ENCODE measurements at regions not wholly inside any gene's neighbourhood (a gene's known extent, or its start where the extent isn't known, plus 50 kb on each side); places are given as distances from the start of the nearest gene placed in this dataset.
A peak's percentile ranks its signal among the peaks of the same experiment; 100 is the strongest.

DNA sequence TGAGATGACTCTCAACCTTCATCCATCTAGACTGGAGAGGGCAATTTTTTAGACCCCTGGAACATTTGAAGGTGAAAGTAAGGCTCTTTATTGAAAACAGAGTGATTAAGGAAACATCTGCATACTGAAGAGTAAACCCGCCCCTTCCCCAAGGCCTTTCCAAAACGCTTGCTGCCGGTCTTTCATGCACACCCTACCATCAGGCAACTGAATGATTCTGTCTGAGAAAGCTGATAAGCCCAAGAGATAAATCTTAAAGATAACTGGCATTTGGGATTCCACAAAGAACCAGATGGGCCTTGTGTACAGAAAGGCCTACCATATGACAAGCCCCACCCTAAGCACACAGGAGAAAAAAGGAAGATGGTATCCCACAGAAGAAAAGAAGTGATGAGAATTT is 54.4 kb upstream of the PIK3R1 start:
- Histone ChIP-seq H3K36me3 (replicated peaks; ENCODE audit: control insufficient read depth, insufficient read depth, low read length) (no peaks in the 10 kb centered on the region), H3K4me3 (ENCODE audit: insufficient read depth, low read depth, low read length) (no peak overlapping the region), H3K27me3 (ENCODE audit: control insufficient read depth, insufficient read depth, low read length) (no peaks in the 10 kb centered on the region)
- no peak for DNase-seq

DNA sequence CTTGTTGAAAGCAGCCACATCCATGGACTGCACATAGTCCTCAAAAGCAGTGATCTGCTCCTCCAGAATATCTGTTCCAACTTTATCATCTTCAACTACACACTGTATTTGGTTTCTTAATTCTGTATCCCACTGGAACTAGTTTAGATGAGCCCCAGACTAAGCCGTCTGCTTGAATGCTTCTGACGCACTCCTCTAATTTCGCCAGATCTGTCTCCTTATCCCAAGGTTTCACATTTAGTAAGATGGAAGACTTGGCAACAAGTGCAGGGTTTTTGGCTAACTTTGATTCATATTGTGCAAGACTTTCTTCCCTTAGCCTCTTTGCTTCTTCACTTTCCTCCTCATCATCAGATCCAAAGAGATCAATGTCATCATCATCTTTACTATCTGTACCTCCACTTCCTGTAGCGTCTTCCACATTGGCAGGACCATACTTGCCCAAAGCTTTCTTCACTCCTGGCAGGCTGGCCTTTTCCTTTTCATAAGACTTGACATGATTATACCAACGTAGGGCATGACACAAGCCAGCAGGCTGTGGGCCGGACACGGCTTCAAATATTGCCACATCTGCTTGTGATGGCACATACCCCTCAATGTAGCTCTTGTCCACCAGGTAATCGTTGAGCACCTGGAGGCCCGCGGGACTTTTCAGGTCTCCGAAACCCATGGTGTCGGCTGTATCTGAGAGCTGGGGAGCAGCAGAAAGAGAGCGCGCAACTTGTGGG is 56.2 kb upstream of the PIK3R1 start:
- Histone ChIP-seq H3K36me3 (replicated peaks; ENCODE audit: control insufficient read depth, insufficient read depth, low read length) (no peaks in the 10 kb centered on the region), H3K27me3 (ENCODE audit: control insufficient read depth, insufficient read depth, low read length) (no peaks in the 10 kb centered on the region), H3K4me3 (ENCODE audit: insufficient read depth, low read depth, low read length) (no peak overlapping the region)
- no peak for DNase-seq

- H3K4me3 ChIP-seq (ENCODE audit: insufficient read depth, low read depth, low read length) = no peak overlapping the region
- H3K27me3 ChIP-seq (ENCODE audit: control insufficient read depth, insufficient read depth, low read length) = no peaks in the 10 kb centered on the region
- no peak for DNase-seq
- no peaks in the 10 kb centered on the region for H3K36me3 ChIP-seq (replicated peaks; ENCODE audit: control insufficient read depth, insufficient read depth, low read length)
Observed at GRCh38 chr5:68155940-68156339, 59.6 kb upstream of the PIK3R1 start.

GRCh38 chr5:68154119-68154857 is 61.3 kb upstream of the PIK3R1 start:
- Histone ChIP-seq H3K36me3 (replicated peaks; ENCODE audit: control insufficient read depth, insufficient read depth, low read length) (no peaks in the 10 kb centered on the region), H3K27me3 (ENCODE audit: control insufficient read depth, insufficient read depth, low read length) (no peaks in the 10 kb centered on the region), H3K4me3 (ENCODE audit: insufficient read depth, low read depth, low read length) (no peak overlapping the region)
- no peak for DNase-seq

- Histone ChIP-seq H3K36me3 (replicated peaks; ENCODE audit: control insufficient read depth, insufficient read depth, low read length) (no peaks in the 10 kb centered on the region), H3K27me3 (ENCODE audit: control insufficient read depth, insufficient read depth, low read length) (no peaks in the 10 kb centered on the region), H3K4me3 (ENCODE audit: insufficient read depth, low read depth, low read length) (no peak overlapping the region)
- DNase-seq = no peak
Observed at GRCh38 chr5:68151812-68152211, 63.7 kb upstream of the PIK3R1 start.

DNA sequence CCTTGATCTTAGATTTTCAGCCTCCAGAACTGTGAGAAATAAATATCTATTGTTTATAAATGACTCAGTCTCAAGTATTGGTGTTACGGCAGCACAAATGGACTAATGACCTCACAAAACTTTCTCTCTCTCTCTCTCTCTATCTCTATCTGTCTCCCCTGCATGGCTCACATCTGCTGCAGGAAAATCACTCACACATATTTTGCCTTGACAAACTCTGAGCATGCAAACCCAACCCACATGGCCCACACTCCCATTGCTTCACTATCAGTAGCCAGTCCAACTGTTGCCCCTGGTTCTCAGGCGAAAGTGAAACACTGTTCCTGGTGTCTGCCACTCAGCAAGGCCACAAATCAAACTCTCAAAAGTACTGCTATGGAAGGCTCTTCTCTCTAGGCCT is 66.4 kb upstream of the PIK3R1 start:
- H3K27me3 ChIP-seq (ENCODE audit: control insufficient read depth, insufficient read depth, low read length) = no peaks in the 10 kb centered on the region
- no peak for DNase-seq
- no peak overlapping the region for H3K4me3 ChIP-seq (ENCODE audit: insufficient read depth, low read depth, low read length)

GRCh38 chr5:68148096-68148495 is 67.5 kb upstream of the PIK3R1 start:
- H3K36me3 ChIP-seq (replicated peaks; ENCODE audit: control insufficient read depth, insufficient read depth, low read length) = no peaks in the 10 kb centered on the region

More for the DNA sequence above, 66.4 kb upstream of the PIK3R1 start:
- H3K36me3 ChIP-seq (replicated peaks; ENCODE audit: control insufficient read depth, insufficient read depth, low read length) = no peaks in the 10 kb centered on the region

GRCh38 chr5:68147659-68148058 is 67.9 kb upstream of the PIK3R1 start:
- H3K27me3 ChIP-seq (ENCODE audit: control insufficient read depth, insufficient read depth, low read length) = no peaks in the 10 kb centered on the region
- no peaks in the 10 kb centered on the region for H3K36me3 ChIP-seq (replicated peaks; ENCODE audit: control insufficient read depth, insufficient read depth, low read length)
- H3K4me3 ChIP-seq (ENCODE audit: insufficient read depth, low read depth, low read length) = no peak overlapping the region
- no peak for DNase-seq

More at GRCh38 chr5:68148096-68148495, 67.5 kb upstream of the PIK3R1 start:
- H3K27me3 ChIP-seq (ENCODE audit: control insufficient read depth, insufficient read depth, low read length) = no peaks in the 10 kb centered on the region
- H3K4me3 ChIP-seq (ENCODE audit: insufficient read depth, low read depth, low read length) = no peak overlapping the region
- DNase-seq = no peak

DNA sequence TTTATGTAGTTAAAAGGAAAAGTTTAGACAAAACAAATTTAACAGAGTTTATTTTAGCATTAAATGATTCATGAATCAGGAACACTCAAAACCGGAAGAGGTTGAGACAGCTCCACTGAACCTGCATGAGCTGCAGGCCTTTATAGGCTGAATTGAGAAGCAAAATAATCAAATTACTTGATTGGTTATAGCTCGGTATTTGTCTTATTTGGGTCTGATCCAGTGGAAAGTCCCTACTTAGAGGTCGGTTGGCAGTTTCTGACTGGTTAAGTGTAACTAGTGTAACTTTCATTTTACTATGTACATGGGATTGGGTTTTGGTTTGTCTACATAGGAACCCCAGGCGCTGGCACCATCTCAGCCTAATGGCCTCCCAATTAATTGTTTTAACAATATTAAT is 74.1 kb upstream of the PIK3R1 start:
- no peaks in the 10 kb centered on the region for H3K27me3 ChIP-seq (ENCODE audit: control insufficient read depth, insufficient read depth, low read length)
- no peak for DNase-seq
- no peak overlapping the region for H3K4me3 ChIP-seq (ENCODE audit: insufficient read depth, low read depth, low read length)
- no peaks in the 10 kb centered on the region for H3K36me3 ChIP-seq (replicated peaks; ENCODE audit: control insufficient read depth, insufficient read depth, low read length)

DNA sequence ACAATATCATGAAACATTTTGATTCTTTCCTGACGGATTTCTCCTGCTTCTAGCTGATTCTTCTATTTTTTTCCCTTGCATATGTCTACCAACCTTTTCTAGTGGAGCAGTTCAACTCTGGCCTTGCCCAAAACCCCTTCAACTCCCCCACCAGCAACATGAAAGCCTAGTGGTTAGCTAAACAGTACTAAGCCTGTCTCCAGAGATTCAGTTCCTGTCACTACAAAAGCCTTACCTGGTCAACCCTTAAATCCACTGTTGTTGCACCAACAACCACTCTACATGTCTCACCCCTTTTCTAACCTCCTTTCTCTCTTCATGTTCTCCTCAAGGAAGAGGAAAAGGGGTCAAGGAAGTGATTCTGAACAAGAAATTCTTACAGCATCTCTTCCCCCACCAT is 74.8 kb upstream of the PIK3R1 start:
- Histone ChIP-seq H3K36me3 (replicated peaks; ENCODE audit: control insufficient read depth, insufficient read depth, low read length) (no peaks in the 10 kb centered on the region), H3K27me3 (ENCODE audit: control insufficient read depth, insufficient read depth, low read length) (no peaks in the 10 kb centered on the region), H3K4me3 (ENCODE audit: insufficient read depth, low read depth, low read length) (no peak overlapping the region)
- no peak for DNase-seq

DNA sequence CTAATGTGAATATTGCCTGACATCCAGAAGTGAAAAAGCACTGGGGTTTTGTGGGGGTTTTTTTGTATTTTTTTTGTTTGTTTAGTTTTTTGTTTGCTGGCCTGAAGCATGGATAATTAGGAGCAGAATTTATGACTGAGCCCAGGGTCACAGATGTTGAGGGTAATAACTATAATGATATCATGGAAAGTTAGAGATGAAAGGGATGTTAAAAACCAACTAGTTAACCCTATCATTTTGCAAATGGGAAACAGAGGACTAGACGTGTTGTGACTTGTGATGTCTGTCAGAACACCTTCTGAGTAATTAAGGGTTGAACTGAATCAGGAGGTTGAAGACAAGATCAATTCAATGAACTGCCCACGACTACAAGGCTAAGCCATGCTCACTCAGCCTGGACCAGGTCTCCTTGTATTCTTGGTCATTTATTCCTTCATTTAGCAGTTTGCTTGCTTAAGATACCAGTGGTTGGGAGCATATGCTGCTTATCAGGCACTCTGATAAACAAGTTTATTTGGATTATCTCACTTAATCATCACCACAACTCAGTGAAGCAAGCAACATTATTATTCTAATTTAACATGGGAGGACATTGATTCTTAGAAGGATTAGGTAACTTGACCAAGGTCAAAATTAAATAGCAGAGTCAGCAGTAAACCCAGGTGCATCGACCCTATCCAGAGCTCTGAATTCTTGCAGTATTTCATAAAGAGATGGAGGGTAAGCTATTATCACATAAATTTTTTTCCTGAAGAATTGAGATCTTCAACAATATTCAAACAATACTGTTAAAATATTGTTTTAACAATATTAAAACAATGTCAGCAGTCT is 75.7 kb upstream of the PIK3R1 start:
- Histone ChIP-seq H3K27me3 (ENCODE audit: control insufficient read depth, insufficient read depth, low read length) (no peaks in the 10 kb centered on the region), H3K4me3 (ENCODE audit: insufficient read depth, low read depth, low read length) (no peak overlapping the region), H3K36me3 (replicated peaks; ENCODE audit: control insufficient read depth, insufficient read depth, low read length) (no peaks in the 10 kb centered on the region)
- no peak for DNase-seq

DNA sequence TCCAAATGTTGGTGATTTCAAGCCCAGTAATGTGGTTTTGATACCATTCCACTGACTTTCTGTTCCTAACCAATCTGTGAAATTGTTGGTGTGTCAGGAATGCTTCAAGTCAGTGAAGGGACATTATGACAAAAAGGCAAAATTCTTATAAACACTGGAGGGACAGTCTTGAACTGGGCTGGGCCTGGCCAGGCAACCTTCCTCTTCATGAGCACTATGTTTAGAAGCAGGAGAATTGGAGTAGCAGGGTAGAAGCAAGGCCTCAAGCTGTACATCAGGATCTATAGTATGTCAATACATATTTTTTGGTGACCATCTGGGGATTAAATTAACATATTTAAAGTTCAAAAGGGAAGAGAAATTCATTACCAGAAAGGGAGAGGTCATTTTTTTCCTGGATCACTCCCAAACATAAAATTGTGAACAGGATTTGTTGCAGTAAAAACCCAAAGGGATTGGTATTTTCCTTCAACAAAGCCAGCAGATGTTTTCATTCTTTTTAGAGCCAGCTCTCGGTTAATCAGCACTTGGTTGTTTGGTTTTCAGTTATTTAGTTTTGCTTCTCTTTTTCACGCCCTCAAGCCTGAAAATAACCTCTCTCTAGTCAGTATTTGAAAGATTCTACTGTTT is 77.9 kb upstream of the PIK3R1 start:
- no peaks in the 10 kb centered on the region for H3K27me3 ChIP-seq (ENCODE audit: control insufficient read depth, insufficient read depth, low read length)
- H3K4me3 ChIP-seq (ENCODE audit: insufficient read depth, low read depth, low read length) = no peak overlapping the region
- no peaks in the 10 kb centered on the region for H3K36me3 ChIP-seq (replicated peaks; ENCODE audit: control insufficient read depth, insufficient read depth, low read length)
- no peak for DNase-seq

GRCh38 chr5:68134669-68135313 is 80.8 kb upstream of the PIK3R1 start:
- no peaks in the 10 kb centered on the region for H3K27me3 ChIP-seq (ENCODE audit: control insufficient read depth, insufficient read depth, low read length)
- DNase-seq = no peak
- no peak overlapping the region for H3K4me3 ChIP-seq (ENCODE audit: insufficient read depth, low read depth, low read length)
- H3K36me3 ChIP-seq (replicated peaks; ENCODE audit: control insufficient read depth, insufficient read depth, low read length) = no peaks in the 10 kb centered on the region

DNA sequence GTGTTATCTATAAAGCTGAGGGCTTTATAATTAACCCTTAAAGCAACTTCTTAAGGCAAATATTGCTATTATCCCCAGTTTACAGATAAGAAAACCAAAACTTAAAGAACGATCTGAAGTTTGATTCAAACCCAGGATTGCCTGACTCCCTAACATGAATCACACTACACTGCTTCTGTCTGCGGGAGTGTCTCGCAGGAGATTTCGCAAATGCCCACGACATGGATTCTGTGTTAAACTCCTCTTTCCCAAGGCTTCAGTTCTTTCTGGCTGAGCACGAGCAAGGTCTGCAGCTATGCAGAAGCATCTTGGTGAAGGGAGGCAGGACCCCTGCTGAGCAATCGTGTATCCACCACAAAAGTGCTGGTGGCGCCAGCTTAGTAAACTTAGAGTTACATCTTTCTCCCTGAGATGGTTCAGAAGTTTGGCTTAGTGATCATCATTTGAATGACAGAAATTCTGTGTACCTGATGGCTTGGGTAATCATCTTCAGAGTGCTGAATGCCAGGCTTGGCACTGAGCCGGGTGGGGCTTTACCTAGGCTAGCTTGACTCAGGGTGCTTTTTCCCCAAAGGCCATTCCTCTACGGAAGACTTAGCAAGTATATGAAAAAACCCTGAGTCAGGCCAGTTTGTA is 81.4 kb upstream of the PIK3R1 start:
- peak; percentile 28 for DNase-seq
- Histone ChIP-seq H3K27me3 (ENCODE audit: control insufficient read depth, insufficient read depth, low read length) (no peaks in the 10 kb centered on the region), H3K4me3 (ENCODE audit: insufficient read depth, low read depth, low read length) (no peak overlapping the region), H3K36me3 (replicated peaks; ENCODE audit: control insufficient read depth, insufficient read depth, low read length) (no peaks in the 10 kb centered on the region)
